Kidney epithelial cell (primary cell): ENCODE measurements at regions not wholly inside any gene's neighbourhood (a gene's known extent, or its start where the extent isn't known, plus 50 kb on each side); places are given as distances from the start of the nearest gene placed in this dataset.
A peak's percentile ranks its signal among the peaks of the same experiment; 100 is the strongest.

ENCODE experiments used
- DNase-seq: peaks from one replicate; pipeline ENCODE4 v3.0.0-alpha.2; 2010; ENCODE audit warnings: low read depth
- H3K27me3 ChIP-seq: 2 replicates; pipeline ENCODE4 v1.6.0; 2011; ENCODE audit warnings: low read length; ENCODE audit not compliant: control insufficient read depth, insufficient read depth
- H3K36me3 ChIP-seq: 2 replicates; pipeline ENCODE4 v1.5.1; 2011; ENCODE audit warnings: low read length; ENCODE audit not compliant: control insufficient read depth, insufficient read depth
- H3K4me3 ChIP-seq: 2 replicates; pipeline ENCODE4 v1.5.1; 2011; ENCODE audit warnings: low read depth, mild to moderate bottlenecking, control low read depth, low read length
- TF ChIP-seq, protein P1 (sequence below): IDR thresholded peaks from 2 replicates; pipeline ENCODE4 v1.5.1; 2011; ENCODE audit warnings: mild to moderate bottlenecking, moderate library complexity, low read length, control low read depth, inconsistent platforms; ENCODE audit not compliant: insufficient read depth, poor library complexity, severe bottlenecking

DNA sequence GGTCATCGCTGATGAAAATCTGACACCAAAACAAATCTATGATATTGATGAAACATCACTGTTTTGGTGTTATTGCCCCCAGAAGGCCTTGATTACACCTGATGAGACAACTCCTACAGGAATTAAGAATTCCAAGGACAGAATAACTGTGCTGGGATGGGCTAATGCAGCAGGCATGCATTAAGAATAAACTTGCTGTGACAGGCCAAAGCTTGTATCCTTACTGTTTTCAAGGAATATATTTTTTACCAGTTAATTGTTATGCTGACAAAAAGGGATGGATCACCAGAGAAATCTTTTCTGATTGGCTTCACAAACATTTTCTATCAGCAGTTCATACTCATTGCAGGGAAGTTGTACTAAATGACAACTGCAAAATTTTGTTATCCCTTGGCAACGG, 278.2 kb downstream of the IKZF2 start:
- no peaks in the 10 kb centered on the region for H3K27me3 ChIP-seq
- no peaks in the 10 kb centered on the region for H3K36me3 ChIP-seq
- no peak for DNase-seq
- H3K4me3 ChIP-seq, result no peak overlapping the region
- TF ChIP-seq, protein P1, sequence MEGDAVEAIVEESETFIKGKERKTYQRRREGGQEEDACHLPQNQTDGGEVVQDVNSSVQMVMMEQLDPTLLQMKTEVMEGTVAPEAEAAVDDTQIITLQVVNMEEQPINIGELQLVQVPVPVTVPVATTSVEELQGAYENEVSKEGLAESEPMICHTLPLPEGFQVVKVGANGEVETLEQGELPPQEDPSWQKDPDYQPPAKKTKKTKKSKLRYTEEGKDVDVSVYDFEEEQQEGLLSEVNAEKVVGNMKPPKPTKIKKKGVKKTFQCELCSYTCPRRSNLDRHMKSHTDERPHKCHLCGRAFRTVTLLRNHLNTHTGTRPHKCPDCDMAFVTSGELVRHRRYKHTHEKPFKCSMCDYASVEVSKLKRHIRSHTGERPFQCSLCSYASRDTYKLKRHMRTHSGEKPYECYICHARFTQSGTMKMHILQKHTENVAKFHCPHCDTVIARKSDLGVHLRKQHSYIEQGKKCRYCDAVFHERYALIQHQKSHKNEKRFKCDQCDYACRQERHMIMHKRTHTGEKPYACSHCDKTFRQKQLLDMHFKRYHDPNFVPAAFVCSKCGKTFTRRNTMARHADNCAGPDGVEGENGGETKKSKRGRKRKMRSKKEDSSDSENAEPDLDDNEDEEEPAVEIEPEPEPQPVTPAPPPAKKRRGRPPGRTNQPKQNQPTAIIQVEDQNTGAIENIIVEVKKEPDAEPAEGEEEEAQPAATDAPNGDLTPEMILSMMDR, result no peak

DNA sequence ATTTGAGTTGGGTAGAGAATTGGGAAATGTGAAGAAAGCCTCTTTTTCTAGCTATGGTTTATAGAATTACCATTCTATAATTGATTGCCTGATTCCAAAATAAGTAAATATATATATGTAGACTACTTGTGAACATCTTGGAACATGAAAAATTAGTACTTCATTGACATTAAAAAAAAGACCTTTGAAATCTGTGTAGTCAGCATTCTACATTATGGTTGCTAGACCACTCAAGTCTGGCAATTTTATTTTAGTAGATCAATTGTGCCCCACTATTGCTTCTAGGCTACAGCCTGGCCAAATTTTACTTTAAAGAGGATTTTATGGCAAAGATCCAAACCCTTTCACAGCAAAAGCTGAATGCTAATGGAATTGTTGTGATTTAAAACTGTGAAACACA, 279.8 kb downstream of the IKZF2 start:
- H3K27me3 ChIP-seq, result no peaks in the 10 kb centered on the region
- no peak for DNase-seq
- no peak overlapping the region for H3K4me3 ChIP-seq
- TF ChIP-seq, protein P1, result no peak
- no peaks in the 10 kb centered on the region for H3K36me3 ChIP-seq

DNA sequence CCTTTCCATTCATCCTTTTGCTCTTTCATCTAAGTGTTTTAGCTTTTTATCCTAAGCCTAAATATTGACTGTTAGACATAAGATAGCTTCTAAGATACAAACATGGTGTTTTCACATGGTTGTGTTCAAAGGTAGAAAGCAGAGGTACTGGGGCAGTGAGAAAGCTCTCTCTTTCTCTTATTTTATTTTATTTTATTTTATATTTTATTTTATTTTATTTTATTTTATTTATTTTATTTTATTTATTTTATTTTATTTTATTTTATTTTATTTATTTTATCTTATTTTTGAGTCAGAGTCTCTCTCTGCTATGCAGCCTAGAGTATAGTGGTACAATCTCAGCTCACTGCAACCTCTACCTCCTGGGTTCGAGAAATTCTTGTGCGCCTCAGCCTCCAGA, 287.2 kb downstream of the IKZF2 start:
- Histone ChIP-seq H3K36me3 (no peaks in the 10 kb centered on the region), H3K27me3 (no peaks in the 10 kb centered on the region), H3K4me3 (no peak overlapping the region)
- TF ChIP-seq, protein P1, result no peak
- no peak for DNase-seq

DNA sequence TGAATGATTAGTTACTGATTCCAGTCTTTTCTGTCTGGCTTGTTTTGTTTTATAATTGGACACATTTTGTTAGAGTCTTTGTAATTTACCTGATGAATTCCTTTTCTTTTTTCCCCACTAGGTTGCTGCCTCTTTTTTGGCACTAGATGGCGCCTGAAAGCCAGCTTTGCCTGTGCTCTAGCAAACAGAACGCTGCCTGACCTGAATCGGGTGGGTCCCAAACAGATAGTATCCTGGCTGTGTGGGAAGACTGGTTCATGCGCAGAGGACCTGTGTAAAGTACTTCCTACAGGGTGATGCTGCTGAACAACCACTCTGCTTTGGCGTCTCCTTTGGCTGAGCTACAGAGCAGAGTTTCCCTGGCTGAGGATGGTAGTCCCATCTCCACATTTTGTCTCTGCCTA, 288.2 kb downstream of the IKZF2 start:
- TF ChIP-seq, protein P1, result peak; percentile 66
- no peak for DNase-seq
- Histone ChIP-seq H3K27me3 (no peaks in the 10 kb centered on the region), H3K36me3 (no peaks in the 10 kb centered on the region), H3K4me3 (no peak overlapping the region)

DNA sequence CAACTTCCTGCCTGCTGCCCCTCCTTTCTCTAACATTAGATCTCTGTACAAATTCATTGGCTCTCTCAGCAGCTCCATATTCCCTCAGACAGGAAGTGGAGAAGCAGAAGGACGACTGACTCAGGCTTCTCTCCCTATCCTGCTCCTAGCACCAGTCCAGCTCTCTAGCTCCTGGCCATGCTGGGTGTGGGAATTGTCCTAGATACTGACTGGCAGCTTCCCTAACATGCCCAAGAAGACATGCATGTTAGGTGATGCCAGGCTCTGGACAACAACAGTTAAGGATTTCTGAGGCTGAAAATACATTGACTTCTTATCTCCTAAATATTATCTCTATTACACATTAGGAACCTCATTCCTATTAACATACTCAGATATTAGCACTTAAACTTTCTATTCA, 292.9 kb downstream of the IKZF2 start:
- Histone ChIP-seq H3K27me3 (no peaks in the 10 kb centered on the region), H3K4me3 (no peak overlapping the region), H3K36me3 (no peaks in the 10 kb centered on the region)
- DNase-seq, result no peak
- TF ChIP-seq, protein P1, result no peak

DNA sequence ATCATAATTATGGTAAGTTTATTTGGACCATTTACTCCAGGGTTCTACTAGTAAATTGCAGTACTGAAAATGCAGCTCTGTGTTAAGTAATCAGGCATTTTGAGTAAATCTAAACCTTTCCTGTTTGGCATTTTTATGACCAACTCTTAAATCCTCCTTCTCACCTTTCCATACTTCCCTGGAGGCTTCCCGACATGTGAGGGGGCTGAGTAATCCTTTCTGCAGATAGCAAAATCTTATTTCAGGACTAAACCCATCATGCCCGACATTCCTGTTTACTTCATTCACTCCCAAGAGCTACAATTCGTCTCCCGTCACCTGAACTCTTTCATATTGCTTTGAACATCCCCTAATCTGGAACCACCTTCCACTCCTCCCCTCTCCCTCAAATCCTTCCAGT, 296.6 kb downstream of the IKZF2 start:
- TF ChIP-seq, protein P1, result no peak
- DNase-seq, result no peak
- Histone ChIP-seq H3K36me3 (no peaks in the 10 kb centered on the region), H3K27me3 (no peaks in the 10 kb centered on the region), H3K4me3 (no peak overlapping the region)
